Kidney (tissue), 13 donors: ENCODE measurements at regions not wholly inside any gene's neighbourhood (a gene's known extent, or its start where the extent isn't known, plus 50 kb on each side); places are given as distances from the start of the nearest gene placed in this dataset.
A peak's percentile ranks its signal among the peaks of the same experiment; 100 is the strongest.
"Not testable (repeated sequence)": the region's sequence is repeated elsewhere in the genome, so short reads cannot be mapped to it uniquely, and the experiment has no call there.

Experiments
- DNase-seq, 5 donors: peaks; one replicate each; pipeline ENCODE4 v3.0.0-alpha.2; 2013 to 2020
- FAIRE-seq: peaks from 2 replicates; lab custom pipeline; 2012; peaks lifted over from hg19 to GRCh38; lab: Jason Lieb, UNC
- H3K27ac ChIP-seq, 2 donors: one replicate each; pipeline ENCODE4 v1.7.0; 2013; ENCODE audit warnings: low read depth in 2 of 2, low read length in 2 of 2, inconsistent platforms in 1 of 2
- H3K27me3 ChIP-seq: one replicate; pipeline ENCODE4 v1.7.1; 2013; ENCODE audit warnings: low read length, inconsistent platforms; ENCODE audit not compliant: control insufficient read depth, insufficient read depth
- H3K36me3 ChIP-seq, 3 donors: one replicate each; pipeline versions ENCODE4 v1.7.0 to v1.7.1; 2013; ENCODE audit warnings: low read length in 3 of 3, control low read depth in 1 of 3, inconsistent platforms in 1 of 3; ENCODE audit not compliant: insufficient read depth in 3 of 3, control insufficient read depth in 2 of 3
- H3K4me1 ChIP-seq, 3 donors: one replicate each; pipeline versions ENCODE4 v1.7.0 to v1.7.1; 2013; ENCODE audit warnings: low read length in 3 of 3, inconsistent platforms in 1 of 3, low read depth in 1 of 3; ENCODE audit not compliant: control insufficient read depth in 2 of 3, insufficient read depth in 2 of 3
- H3K4me3 ChIP-seq, 3 donors: one replicate each; pipeline versions ENCODE4 v1.7.0 to v1.8.1; 2013; ENCODE audit warnings: low read length in 3 of 3, control low read depth in 1 of 3, inconsistent platforms in 1 of 3
- H3K9ac ChIP-seq, 3 donors: one replicate each; pipeline versions ENCODE4 v1.7.0 to v1.7.1; 2013; ENCODE audit warnings: low read length in 3 of 3, control low read depth in 1 of 3, inconsistent platforms in 1 of 3
- H3K9me3 ChIP-seq, 3 donors: one replicate each; pipeline versions ENCODE4 v1.7.0 to v1.7.1; 2013; ENCODE audit warnings: low read length in 3 of 3, control low read depth in 1 of 3, inconsistent platforms in 1 of 3; ENCODE audit not compliant: control insufficient read depth in 2 of 3, insufficient read depth in 1 of 3
- intact Hi-C: fragments of 100-400 bp; cut with DNase I; formaldehyde crosslinking; loops from one replicate; pipeline ENCODE4 v1.11.1; 2022
- TF ChIP-seq, protein P1 (sequence below): IDR thresholded peaks from 3 replicates; pipeline ENCODE4 v1.5.1; 2012; ENCODE audit warnings: mild to moderate bottlenecking, moderate library complexity, borderline replicate concordance; ENCODE audit not compliant: insufficient read depth; ENCODE audit errors: extremely low read depth
- donor health status: control.
- donor health status: control.
- donor health status: control.
- donor health status: control.
- donor health status: control.
- donor health status: DM: yes; HTN: yes; CAD: no.
- donor health status: Normal renal cell carcinoma (clear cell type).

- H3K4me3 ChIP-seq, result no peak overlapping the region
- no peaks in the 10 kb centered on the region for H3K4me1 ChIP-seq
- no peaks in the 10 kb centered on the region for H3K36me3 ChIP-seq
- DNase-seq (no peak), FAIRE-seq (no peak)
- no peaks in the 10 kb centered on the region for H3K27me3 ChIP-seq
- TF ChIP-seq, protein P1, sequence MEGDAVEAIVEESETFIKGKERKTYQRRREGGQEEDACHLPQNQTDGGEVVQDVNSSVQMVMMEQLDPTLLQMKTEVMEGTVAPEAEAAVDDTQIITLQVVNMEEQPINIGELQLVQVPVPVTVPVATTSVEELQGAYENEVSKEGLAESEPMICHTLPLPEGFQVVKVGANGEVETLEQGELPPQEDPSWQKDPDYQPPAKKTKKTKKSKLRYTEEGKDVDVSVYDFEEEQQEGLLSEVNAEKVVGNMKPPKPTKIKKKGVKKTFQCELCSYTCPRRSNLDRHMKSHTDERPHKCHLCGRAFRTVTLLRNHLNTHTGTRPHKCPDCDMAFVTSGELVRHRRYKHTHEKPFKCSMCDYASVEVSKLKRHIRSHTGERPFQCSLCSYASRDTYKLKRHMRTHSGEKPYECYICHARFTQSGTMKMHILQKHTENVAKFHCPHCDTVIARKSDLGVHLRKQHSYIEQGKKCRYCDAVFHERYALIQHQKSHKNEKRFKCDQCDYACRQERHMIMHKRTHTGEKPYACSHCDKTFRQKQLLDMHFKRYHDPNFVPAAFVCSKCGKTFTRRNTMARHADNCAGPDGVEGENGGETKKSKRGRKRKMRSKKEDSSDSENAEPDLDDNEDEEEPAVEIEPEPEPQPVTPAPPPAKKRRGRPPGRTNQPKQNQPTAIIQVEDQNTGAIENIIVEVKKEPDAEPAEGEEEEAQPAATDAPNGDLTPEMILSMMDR, result no peak
- intact Hi-C loops, result no loop called here
- H3K27ac ChIP-seq, result no peak overlapping the region
- H3K9ac ChIP-seq, result no peak overlapping the region
- H3K9me3 ChIP-seq, result no peaks in the 10 kb centered on the region
Measured at GRCh38 chr1:99062192-99062591, 57.5 kb upstream of the PLPPR5 start.

DNA sequence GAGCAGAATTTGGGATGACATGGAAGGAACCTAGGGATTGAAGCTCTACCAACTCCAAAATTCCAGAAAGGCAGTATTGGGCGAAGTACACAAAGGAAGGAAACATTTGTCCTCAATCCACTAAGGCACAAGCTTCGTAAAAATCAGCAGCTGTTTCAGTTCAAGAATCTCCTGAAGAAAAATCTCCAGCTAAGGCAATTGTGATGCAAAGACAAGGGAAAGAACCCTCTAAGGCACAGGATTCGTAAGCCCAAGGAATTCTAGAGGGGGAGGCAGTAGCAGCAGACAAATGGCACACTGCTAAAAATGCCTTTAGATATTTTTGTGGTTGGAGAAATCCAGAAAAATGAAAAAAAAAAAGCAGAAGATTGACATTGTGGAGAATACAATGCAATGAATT lies 64.5 kb upstream of the PLPPR5 start:
- TF ChIP-seq, protein P1, result no peak
- Histone ChIP-seq H3K4me1 (no peaks in the 10 kb centered on the region), H3K9me3 (no peaks in the 10 kb centered on the region), H3K27me3 (no peaks in the 10 kb centered on the region), H3K27ac (no peak overlapping the region), H3K4me3 (no peak overlapping the region), H3K36me3 (no peaks in the 10 kb centered on the region), H3K9ac (no peak overlapping the region)
- FAIRE-seq, result no peak
- intact Hi-C loops, result no loop called here
- DNase-seq, result no peak

- H3K9me3 ChIP-seq, H3K9ac ChIP-seq, FAIRE-seq, H3K36me3 ChIP-seq, H3K27ac ChIP-seq, intact Hi-C loops, H3K4me3 ChIP-seq, H3K27me3 ChIP-seq, H3K4me1 ChIP-seq: not testable (repeated sequence)
- DNase-seq, result peak in 1 of 5 donors; percentile 63
Measured at GRCh38 chr1:99078529-99078928, 73.9 kb upstream of the PLPPR5 start.

GRCh38 chr1:99082366-99082765 lies 77.7 kb upstream of the PLPPR5 start:
- no peak overlapping the region for H3K4me3 ChIP-seq
- DNase-seq (no peak), FAIRE-seq (no peak)
- H3K4me1 ChIP-seq, result no peaks in the 10 kb centered on the region
- TF ChIP-seq, protein P1, result no peak
- H3K27me3 ChIP-seq, result no peaks in the 10 kb centered on the region
- H3K9me3 ChIP-seq, result no peaks in the 10 kb centered on the region
- H3K36me3 ChIP-seq, result no peaks in the 10 kb centered on the region
- intact Hi-C loops, result no loop called here
- no peak overlapping the region for H3K27ac ChIP-seq
- no peak overlapping the region for H3K9ac ChIP-seq
